ENCODE measurements at regions not wholly inside any gene's neighbourhood (a gene's known extent, or its start where the extent isn't known, plus 50 kb on each side); places are given as distances from the start of the nearest gene placed in this dataset.
"Not testable (repeated sequence)": the region's sequence is repeated elsewhere in the genome, so short reads cannot be mapped to it uniquely, and the experiment has no call there.

GRCh38 chrX:89350024-89350423 is 571.7 kb upstream of the TGIF2LX start:
- H3K9me3 ChIP-seq (replicated peaks; ENCODE audit: control insufficient read depth, low read depth, low read length); H3K27me3 ChIP-seq (ENCODE audit: control insufficient read depth, insufficient read depth, low read length); H3K27ac ChIP-seq (ENCODE audit: low read length); H3K4me3 ChIP-seq (ENCODE audit: low read length); H3K4me1 ChIP-seq (ENCODE audit: control insufficient read depth, insufficient read depth, low read length); H3K36me3 ChIP-seq (ENCODE audit: control insufficient read depth, insufficient read depth, low read length): not testable (repeated sequence)
- peak; percentile 0 for DNase-seq
- 48% methylated on average over 4 of the region's 10 CpGs for WGBS (ENCODE audit: insufficient coverage)

GRCh38 chrX:89369904-89370303 is 551.8 kb upstream of the TGIF2LX start:
- no CpG with 5 or more reads among the region's 2 CpGs for WGBS (ENCODE audit: insufficient coverage)
- H3K9me3 ChIP-seq (replicated peaks; ENCODE audit: control insufficient read depth, low read depth, low read length); DNase-seq; H3K27ac ChIP-seq (ENCODE audit: low read length); H3K4me1 ChIP-seq (ENCODE audit: control insufficient read depth, insufficient read depth, low read length); H3K27me3 ChIP-seq (ENCODE audit: control insufficient read depth, insufficient read depth, low read length); H3K4me3 ChIP-seq (ENCODE audit: low read length); H3K36me3 ChIP-seq (ENCODE audit: control insufficient read depth, insufficient read depth, low read length): not testable (repeated sequence)

- H3K27ac ChIP-seq (ENCODE audit: low read length); H3K4me3 ChIP-seq (ENCODE audit: low read length); DNase-seq; H3K4me1 ChIP-seq (ENCODE audit: control insufficient read depth, insufficient read depth, low read length); H3K27me3 ChIP-seq (ENCODE audit: control insufficient read depth, insufficient read depth, low read length); H3K9me3 ChIP-seq (replicated peaks; ENCODE audit: control insufficient read depth, low read depth, low read length); H3K36me3 ChIP-seq (ENCODE audit: control insufficient read depth, insufficient read depth, low read length): not testable (repeated sequence)
- 14% methylated on average over 1 of the region's 3 CpGs for WGBS (ENCODE audit: insufficient coverage)
Measured at GRCh38 chrX:89393004-89393403, 528.7 kb upstream of the TGIF2LX start.

GRCh38 chrX:89402818-89403217 is 518.9 kb upstream of the TGIF2LX start:
- not testable (repeated sequence) for H3K27ac ChIP-seq (ENCODE audit: low read length); H3K36me3 ChIP-seq (ENCODE audit: control insufficient read depth, insufficient read depth, low read length); H3K4me1 ChIP-seq (ENCODE audit: control insufficient read depth, insufficient read depth, low read length); H3K4me3 ChIP-seq (ENCODE audit: low read length); DNase-seq; H3K9me3 ChIP-seq (replicated peaks; ENCODE audit: control insufficient read depth, low read depth, low read length); H3K27me3 ChIP-seq (ENCODE audit: control insufficient read depth, insufficient read depth, low read length)

GRCh38 chrX:89405148-89405547 is 516.6 kb upstream of the TGIF2LX start:
- WGBS (ENCODE audit: insufficient coverage), result no CpG with 5 or more reads among the region's 1 CpG
- H3K9me3 ChIP-seq (replicated peaks; ENCODE audit: control insufficient read depth, low read depth, low read length); H3K27me3 ChIP-seq (ENCODE audit: control insufficient read depth, insufficient read depth, low read length); H3K4me1 ChIP-seq (ENCODE audit: control insufficient read depth, insufficient read depth, low read length); H3K27ac ChIP-seq (ENCODE audit: low read length); H3K36me3 ChIP-seq (ENCODE audit: control insufficient read depth, insufficient read depth, low read length); H3K4me3 ChIP-seq (ENCODE audit: low read length); DNase-seq: not testable (repeated sequence)

GRCh38 chrX:89416930-89417329 is 504.8 kb upstream of the TGIF2LX start:
- not testable (repeated sequence) for H3K4me1 ChIP-seq (ENCODE audit: control insufficient read depth, insufficient read depth, low read length); H3K27me3 ChIP-seq (ENCODE audit: control insufficient read depth, insufficient read depth, low read length); H3K36me3 ChIP-seq (ENCODE audit: control insufficient read depth, insufficient read depth, low read length); DNase-seq; H3K9me3 ChIP-seq (replicated peaks; ENCODE audit: control insufficient read depth, low read depth, low read length); H3K27ac ChIP-seq (ENCODE audit: low read length); H3K4me3 ChIP-seq (ENCODE audit: low read length)
- 96% methylated on average over 8 of the region's 12 CpGs for WGBS (ENCODE audit: insufficient coverage)

GRCh38 chrX:89432652-89433231 is 489.0 kb upstream of the TGIF2LX start:
- DNase-seq; H3K9me3 ChIP-seq (replicated peaks; ENCODE audit: control insufficient read depth, low read depth, low read length); H3K4me3 ChIP-seq (ENCODE audit: low read length); H3K27ac ChIP-seq (ENCODE audit: low read length); H3K27me3 ChIP-seq (ENCODE audit: control insufficient read depth, insufficient read depth, low read length); H3K36me3 ChIP-seq (ENCODE audit: control insufficient read depth, insufficient read depth, low read length); H3K4me1 ChIP-seq (ENCODE audit: control insufficient read depth, insufficient read depth, low read length): not testable (repeated sequence)
- no CpG with 5 or more reads among the region's 2 CpGs for WGBS (ENCODE audit: insufficient coverage)
